HG03196 (cell line): ENCODE measurements at regions not wholly inside any gene's neighbourhood (a gene's known extent, or its start where the extent isn't known, plus 50 kb on each side); places are given as distances from the start of the nearest gene placed in this dataset.

ENCODE experiments used
- ATAC-seq: cut with Tn5 transposase; IDR thresholded peaks from one replicate; pipeline ENCODE4 v1.9.1; 2021; ENCODE audit not compliant: unreplicated experiment

DNA sequence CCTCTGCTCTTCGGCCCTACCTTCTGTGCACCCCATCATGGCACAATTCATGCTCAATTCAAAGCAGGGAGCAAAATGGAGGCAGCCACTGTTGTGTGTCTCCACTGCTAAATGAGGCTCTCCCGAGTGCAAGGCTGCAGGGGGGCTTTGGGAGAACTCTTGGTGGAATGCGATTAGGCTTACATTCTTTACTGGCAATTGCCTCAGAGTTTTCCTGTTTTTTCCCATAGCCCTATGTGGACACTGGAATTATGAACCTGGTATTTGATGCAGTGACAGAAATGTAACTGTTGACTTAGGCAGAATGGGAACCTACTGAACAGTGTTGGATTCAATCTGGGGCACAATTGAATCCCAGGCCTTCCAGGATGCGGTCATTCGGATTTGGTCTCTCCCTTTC is 187.9 kb upstream of the GMDS start:
- ATAC-seq: no peak

DNA sequence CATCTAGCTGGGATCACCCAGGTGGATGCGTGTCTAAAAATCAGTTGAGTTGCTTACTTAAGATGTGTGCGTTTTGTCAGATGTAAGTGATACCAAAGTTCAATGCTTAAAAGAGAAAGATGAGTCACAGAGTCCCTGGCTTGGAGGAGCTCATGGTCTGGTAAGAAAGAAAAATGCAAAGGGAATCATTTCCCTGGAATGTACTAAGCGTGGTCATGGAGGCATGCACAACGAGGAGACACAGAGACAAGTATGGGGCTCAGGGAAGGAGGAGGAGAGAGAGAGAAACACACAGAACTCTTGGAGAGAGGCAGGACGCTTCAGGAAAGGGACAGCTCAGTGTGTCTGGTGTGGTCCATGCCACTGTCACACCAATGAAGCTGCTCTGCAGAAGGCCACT is 186.9 kb upstream of the GMDS start:
- ATAC-seq: no peak

DNA sequence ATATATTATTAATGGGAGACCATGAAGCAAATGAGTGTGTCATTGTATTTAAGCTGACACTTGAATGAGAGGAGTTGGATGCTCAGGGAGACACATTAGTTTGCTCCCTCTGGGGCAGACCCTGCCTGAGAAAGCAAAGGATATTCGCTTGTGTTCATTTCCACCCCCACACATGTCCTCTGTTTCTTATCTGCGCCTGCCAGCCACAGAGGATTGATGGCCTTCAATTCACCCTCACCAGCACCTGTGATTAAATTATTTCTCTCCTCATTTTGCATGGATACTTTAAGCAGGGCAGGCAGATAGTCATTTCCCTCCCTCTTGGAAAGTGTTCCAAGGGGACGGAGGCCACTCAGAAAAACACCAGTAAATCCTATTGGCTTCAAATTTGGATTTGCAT is 185.2 kb upstream of the GMDS start:
- ATAC-seq: no peak

DNA sequence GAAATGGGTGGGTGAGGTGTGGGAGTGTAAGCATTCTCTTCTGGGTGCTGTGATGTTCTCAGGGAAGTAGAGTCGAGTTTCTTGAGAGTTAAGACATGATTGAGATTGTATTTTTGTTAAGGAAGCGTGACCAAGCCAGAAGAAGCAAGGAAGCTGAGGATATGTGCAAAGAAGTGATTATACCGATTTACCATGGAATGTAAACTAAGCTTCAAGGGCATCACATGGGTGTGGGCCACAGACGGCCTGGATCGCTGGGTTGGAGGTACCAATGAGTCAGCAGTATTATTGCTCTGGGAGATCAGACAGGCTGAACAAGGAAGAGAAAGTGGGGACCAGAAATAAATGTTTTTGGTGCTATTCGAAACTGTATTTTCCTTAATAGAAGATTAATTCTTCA is 184.1 kb upstream of the GMDS start:
- no peak for ATAC-seq

DNA sequence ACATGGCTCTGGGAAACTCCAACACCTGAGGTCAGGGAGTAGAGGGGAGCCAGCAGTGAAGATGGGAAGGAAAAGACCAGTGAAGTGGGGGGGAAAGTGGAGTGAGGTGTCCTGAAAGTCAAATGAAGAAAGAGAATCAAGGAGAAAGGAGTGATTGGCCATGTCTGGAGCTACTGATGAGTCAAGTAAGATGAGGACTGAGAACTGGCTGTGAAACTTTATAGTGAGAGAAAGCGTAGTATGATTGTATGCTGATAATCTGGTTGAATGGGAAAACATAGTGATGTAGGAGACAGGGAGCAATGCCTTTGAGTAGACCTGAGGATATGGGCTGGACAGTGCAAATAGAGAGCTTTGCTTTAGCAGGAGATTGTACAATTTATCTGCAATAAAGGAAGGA is 183.6 kb upstream of the GMDS start:
- ATAC-seq: no peak

DNA sequence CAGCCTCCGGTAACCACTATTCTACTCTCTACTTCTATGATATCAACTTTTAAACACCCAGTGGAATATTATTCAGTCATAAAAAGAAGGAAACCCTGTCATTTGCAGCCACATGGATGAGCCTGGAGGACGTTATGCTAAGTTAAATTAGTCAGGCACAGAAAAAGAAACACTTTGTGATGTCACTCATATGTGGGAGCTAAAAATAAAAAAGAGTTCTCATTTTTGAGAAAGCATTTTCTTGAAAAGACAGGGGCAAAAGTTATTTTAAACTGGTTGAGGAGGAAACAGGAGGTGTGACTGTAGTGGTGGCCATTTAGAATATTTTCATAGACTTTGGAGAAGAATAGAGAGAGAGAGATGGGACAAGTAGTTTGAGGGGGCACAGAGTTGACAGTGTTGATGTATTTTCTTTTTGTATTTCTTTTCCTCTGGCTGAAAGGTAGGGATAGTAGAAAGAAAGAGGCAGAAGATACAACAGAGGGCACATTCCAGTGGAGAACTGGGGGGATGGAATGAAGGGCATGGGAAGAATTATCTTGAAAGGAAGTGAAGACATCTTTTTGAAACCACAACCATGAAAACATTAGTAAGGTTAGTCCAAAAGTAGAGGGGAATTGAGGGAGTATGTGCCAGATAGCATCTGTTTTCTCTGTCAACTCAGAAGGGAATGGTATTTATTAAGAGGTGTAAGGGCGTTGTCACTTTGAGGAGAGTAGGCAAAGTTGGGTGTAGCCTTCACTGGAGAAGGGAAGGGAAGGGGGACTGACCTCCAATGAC is 181.3 kb upstream of the GMDS start:
- no peak for ATAC-seq

DNA sequence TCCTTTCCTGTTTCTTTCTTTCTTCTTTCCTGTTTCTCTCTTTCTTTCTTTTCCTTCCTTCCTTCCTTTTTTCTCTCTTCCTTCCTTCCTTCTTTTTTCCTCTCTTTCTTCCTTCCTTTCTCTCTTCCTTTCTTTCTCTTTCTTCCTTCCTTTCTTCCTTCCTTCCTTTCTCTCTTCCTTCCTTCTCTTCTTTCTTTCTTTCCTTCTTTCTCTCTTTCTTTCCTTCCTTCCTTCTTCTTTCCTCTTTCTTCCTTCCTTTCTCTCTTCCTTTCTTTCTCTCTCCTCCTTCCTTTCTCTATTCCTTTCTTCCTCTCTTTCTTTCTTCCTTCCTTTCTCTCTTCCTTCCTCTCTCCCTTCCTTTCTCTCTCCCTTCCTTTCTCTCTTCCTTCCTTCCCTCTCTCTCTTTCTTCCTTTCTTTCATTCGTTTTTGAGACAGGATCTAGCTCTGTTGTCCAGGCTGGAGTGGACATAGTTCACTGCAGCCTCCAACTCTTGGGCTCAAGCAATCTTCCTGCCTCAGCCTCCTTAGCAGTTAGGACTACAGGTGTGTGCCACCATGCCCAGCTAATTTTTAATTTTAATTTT is 170.8 kb upstream of the GMDS start:
- ATAC-seq: no peak

DNA sequence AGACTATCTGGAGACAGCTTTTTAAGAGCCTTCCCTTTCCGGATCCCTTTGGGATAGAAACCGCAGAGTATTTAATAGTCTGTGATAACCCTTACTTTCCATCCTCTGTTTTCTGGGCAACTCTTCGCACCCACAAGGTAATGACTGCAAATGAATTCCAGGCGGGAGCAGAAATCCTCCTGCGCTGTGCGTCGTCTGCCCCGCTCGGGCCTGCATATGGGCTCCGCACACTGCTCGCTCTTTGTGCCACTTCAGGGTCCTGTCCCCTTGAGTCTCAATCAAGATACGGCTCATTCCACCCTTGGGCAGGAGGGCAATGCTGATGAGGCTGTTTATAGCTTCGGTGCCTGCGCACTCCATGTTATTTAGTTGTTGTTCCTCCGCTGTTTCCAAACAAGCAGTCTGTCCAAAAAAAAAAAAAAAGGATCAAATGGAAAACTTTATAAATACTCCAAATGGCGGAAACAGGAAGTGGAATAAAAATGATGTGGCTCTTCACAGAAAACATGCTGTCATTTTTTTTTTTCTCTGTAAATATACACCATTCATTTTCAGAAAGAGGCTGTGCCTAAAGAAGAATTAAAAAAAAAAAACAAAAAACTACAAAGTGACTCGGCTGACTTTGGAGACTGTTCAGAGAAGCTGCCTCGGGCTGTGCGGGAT is 169.6 kb upstream of the GMDS start:
- no peak for ATAC-seq

DNA sequence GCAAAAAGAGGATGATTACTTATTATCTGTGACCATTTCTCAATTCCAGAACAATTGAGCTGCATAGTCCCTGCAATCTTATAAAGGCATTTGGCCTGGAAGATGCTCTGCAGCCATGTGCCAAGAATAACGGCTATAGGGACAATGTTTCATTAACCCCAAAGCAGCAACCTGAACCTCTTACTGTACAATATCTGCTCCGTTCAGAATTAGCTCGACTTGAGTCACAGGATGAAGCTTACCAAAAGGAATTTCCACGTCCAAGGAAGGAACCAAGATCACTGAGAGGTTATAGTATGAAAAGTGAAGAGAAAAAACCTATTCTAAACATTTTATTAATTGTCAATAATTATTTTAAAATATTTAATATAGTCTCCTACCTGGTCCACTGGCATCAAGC is 167.3 kb upstream of the GMDS start:
- ATAC-seq: no peak

DNA sequence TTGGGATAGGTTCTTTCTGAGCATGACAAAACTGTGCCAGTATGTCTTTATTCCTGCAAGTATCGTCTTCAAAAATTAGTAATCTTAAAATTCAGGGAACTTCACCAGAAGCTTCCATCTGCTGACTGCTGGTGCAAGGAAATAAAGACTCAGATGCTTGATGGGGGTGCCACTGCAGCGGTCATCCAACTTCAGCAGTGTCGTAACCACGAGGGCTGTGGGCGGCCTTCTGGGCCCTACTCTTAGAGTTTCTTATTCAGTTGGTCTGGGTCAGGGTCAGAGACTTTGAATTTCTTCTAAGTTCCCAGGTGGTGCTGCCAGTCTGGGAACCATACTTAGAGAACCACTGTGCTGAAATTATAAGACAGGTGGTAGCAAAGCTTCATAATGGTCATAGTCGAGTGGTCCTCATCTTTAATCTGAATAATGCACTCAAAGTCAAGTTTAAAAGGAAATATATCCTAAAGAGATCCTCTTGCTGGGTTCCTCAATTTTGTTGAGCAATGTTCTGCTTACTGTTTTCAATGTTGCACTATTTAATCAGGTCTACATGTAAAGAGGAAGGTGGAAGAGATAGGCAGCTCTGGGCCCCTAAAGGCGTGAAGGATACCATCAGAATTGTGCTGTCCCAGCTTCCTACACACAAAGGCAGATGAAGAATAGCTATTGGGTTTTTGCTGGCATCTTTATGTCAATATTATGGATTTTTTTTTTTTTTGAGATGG is 165.4 kb upstream of the GMDS start:
- no peak for ATAC-seq

DNA sequence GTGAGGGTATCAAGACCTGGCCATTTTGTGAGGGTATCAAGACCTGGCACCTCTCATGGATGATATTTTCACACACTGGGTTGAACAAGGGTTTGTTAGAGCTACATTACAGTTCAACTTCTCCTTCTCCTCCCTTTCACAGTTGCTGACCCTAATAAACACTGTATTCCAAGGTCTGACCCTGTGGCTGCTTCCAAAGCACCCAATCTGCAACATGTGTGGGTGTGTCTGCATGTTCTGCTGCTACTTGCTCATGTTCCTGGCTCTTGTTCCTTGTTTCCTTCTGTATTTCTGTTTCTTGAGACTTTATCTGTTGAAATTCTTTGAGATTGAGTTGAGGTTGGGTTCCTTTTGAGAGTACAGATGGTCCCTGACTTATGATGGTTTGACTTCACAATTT is 162.1 kb upstream of the GMDS start:
- no peak for ATAC-seq

DNA sequence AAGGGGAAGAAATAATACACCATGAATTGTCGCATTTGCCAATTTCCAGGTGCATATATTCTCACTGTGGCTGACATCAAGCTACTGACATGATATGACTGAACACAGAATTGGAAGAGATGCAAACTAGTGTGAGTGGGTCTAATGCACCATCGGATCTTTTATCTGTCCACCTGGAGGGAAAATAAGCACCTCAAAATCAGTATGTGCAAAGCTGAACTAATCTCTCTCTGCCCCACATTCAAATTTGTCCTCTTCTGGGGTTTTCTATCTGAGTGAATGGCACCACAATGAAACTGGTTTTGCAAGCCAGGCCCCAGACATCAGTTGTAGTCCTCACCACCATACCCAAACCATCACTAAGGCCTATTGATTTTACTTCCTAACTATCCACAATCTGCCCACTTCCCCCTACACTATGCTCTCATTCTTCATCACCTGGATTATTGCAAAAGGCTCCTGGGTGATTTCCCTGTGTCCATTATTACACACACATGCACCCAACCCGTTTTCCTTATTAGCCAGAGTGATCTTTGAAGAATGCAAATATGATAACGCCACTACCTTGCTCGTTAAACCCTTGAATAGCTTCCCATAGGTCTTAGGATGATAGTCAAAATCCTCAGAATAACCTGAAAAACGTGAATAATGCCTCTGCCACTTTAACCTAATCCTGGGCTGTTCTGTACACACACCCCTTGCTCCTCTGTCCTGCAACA is 159.0 kb upstream of the GMDS start:
- ATAC-seq: no peak

DNA sequence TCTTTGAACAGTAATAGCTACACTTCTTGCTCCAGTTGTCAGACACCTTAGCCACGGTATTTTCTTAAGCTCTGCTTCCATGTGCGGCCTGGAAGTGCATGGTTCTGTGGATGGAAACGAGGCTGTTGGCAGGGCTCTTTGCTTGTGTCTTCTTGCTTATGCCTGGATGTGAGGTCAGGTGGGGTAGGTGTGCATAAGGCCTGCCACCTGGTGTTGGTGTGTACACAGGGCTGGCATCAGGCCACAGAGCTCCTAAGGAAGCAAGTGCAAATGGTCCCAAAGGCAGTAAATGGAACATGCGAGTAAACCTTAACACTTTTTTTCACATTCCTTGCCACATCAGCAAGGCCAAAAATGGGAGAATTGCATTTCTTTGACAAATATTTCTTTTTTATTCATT is 158.1 kb upstream of the GMDS start:
- ATAC-seq: no peak

DNA sequence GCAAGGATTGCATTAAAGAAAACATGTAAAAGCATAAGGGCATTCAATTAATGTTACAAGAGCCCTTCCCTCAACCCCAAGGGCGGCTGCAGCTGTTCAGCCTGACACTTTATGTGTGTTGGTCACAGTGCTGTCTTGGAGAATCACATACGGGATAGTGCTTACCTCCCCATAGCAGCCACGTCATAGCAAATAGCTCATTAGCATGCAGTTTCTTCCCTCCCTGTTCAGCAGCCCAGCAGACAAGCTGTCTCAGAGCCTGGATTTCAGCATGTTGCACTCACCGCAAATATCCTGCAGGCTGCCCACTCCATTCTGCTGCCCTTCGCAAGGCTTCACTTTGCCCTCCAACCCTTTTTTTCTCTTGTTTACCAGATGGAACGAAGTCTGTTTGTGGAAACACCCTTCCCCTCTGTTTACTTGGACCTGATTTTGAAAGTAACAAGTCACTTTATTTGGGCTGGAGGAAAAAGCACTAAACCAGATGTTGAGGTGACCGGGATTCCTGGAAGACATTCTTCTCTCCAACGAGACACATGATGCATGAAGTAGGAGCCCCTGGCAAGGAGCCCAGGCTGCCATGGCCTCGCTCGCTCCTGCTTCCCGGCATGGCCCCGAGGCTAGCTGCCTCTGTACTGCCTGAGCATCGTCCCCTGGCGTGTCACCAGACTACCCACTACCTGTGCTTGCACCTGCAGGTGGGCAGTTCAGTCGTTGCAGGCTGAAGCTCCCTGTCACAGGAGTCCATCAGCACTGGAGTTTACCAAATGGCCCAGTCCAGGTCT is 151.6 kb upstream of the GMDS start:
- ATAC-seq: no peak

DNA sequence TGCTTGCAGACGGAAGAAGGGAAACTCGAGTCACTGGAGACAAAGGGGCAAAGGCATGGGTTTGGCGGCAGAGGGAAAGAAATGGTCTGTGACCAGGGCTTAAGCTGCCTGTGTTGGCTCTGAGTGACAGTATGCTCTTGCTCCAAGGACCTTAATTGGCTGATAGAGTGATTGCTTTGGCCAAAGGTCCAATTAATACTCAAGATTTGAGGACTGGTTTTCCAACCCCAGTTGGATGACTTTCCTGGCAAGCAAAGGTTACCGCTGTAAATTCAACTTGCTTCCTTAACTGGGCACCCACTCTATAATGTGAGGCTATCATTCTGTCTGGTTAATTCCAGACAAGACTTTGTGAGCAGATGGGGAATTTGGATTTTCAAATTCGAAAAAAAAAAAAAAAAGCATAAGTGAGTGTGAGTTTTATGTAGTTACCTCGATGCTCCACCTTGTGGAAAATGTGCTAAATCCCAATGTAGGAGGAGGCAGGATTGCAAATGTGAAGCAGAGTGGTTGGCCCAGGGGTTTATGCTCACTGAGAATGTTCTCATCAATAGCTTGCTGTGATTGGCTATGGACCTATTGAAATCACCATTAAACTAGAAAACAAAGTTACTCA is 150.7 kb upstream of the GMDS start:
- ATAC-seq: no peak

DNA sequence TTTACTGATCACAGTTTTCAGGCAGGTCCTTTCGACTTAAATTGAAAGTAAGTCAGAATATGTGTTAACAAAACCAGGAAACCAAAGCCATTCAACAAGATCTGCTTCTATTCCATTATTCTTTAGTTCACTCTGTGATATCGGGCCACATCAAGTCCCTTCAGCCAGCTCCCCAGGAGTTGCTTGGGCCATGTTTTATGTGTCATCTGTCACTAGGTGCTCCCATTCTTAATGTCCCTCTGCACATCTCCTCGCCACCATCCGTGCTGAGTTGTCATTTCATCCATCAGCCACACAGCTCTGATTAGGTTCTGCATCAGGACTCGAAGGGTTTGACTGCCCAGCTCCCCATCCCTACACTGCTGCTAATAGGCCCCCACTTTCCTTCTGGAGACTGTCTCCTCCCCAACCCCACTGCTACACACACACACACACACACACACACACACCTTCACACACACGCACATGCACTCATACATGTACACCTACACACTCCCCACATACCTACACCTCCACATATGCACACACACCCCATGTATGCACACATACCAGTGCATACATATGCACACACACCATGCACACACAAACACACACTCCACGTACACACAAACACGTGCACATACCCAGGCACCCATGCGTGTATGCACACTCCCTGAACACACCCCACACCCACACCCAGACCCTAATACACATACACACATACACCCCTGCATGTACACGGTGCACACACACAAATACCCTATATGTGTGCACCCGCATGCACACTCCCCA is 143.3 kb upstream of the GMDS start:
- no peak for ATAC-seq

DNA sequence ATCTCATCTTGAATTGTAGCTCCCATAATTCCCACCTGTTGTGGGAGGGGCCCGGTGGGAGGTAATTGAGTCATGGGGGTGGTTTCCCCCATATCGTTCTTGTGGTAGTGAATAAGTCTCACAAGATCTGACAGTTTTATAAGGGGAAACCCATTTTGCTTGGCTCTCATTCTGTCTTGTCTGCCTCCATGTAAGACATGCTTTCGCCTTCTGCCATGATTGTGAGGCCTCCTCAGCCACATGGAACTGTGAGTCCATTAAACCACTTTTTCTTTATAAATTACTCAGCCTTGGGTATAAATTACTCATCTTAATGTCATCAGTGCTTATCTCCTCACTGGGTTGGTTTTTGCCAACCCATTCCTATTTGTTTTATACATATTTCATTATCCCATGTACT is 142.0 kb upstream of the GMDS start:
- no peak for ATAC-seq

DNA sequence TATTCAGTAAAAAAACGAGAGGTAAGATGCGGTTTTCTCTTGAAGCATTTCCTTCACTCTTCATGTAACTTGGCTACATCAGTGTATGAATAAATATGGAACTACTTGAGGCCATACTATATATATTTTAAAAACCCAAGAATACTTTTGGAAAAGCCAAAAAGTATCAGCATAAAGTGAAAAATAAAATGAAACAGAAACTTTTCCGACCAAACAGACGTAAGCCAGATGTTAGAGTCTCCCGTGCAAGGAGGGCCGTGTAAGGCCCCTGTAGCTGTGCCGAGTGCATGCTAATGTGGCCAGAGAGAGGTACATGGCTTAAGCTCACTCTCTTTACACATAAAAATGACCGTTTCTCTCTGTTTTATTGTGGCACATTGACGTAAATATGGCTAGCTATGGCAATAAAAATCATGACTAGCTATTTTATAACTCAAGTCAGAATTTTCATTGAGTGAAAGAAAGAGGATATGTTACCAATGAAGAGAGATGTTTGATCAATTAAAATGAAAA is 140.1 kb upstream of the GMDS start:
- ATAC-seq: no peak

DNA sequence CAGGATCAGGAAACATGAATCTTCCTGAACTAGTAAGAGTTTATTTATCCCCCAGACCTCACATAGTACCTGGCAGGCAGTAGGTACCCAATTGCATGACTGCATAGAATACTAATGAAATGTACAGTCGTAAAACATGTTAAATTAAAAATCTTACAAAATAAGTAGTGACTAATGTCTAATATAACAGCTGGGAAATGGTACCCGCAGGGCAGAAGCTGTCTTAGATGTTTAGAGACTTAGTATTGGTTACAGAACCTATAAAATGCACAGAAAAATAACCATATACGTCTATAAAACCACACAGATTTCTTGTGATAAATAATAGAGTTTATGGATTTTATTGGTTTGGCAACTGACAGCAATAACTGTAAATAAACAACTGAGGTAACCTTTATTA is 139.1 kb upstream of the GMDS start:
- ATAC-seq: no peak
